GM19240 (cell line): ENCODE measurements at regions not wholly inside any gene's neighbourhood (a gene's known extent, or its start where the extent isn't known, plus 50 kb on each side); places are given as distances from the start of the nearest gene placed in this dataset.
"Not testable (repeated sequence)": the region's sequence is repeated elsewhere in the genome, so short reads cannot be mapped to it uniquely, and the experiment has no call there.

Source experiments
- DNase-seq: peaks from one replicate; pipeline ENCODE4 v3.0.0; 2011; ENCODE audit warnings: low spot score; ENCODE audit not compliant: insufficient read length

DNA sequence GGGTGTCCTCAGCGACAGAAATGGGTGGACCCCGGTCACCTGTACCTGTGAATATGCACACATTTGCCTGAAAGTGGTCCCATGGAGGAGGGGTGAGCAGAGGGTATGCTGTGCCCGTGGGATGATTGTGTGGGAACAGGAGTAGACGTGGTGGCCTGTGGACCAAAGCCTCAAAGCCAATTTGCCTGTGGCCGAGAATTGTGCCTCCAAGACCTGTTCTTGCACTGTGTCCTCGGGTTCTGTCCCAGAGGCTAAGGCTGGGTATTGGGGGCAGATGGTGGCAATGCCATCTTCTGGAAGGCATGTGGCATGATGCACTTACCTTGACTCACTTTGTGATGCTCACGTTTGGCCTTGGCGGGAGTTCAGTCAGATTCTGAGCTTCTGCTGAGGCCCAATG lies 351.0 kb downstream of the TCERG1L start:
- no peak for DNase-seq

DNA sequence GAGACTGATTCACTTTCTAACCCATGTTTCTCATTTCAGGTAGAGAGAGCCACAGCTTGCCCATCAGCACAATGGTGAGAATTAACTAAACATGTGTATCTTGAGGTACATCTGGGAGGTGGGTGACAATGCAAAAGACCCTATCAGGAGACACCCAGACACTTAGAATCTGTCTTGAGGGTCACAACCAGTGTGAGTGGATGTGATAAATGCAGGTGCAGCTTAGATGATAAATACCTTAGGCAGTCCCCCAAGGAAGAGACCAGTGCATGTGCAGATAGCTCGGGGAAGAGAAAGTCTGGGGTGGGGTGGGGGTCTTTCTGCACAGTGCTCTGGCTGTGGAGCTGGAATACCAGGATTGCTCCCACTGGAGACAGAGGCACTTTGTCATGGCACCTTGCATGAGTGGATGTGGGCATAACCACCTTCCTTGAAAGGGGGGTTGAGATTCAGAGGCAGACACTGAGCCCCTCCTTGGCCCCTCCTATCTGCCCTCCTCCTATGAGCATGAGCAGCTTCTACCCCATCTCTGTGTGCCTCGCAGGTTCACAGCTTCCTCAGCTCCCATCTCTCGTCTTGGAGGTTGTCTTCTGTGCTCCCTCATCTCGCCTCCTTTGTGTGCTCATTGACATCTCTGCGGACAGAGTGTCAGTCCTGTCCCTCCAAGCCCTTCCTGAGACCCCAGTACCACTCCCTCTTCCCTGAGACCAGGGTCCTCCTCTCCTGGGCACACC lies 349.8 kb downstream of the TCERG1L start:
- no peak for DNase-seq

DNA sequence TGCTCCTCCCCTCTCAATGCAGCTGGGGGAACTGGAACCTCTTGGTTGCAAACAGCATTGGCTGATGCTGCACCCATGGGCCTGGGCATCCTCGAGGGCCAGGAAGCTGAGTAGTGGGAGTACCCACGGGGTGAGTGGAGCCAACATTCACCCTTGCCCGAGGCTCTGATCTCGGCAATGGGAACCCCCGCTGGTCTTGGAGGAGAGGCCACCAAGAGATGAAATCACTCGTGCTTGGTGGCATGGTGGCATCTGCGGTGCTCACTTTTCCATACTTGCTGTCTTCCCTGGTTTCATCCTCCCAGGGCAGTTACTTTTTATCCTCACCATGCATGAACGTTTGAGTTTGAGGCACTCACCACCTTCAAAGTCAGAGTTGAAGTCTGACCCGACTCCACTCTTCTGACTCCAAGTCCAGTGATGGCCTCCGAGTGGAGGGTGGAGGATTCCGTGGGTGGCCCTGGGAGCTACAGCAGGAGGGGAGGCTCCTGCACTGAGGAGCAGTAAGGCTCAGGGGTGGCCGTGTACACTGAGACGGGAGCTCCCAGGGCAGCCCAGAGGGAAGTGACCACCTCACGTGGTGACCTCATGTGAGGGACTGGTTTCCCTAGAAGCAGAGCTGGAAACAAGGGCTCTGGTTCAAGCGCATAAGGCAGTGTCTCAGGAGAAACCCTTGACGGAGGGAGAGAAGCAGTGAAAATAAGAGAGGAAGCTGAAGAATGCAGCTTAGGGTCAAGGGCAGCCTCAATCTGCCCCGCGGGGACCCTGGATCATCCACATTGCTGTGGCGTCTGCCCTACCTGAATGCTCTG lies 349.1 kb downstream of the TCERG1L start:
- DNase-seq, result no peak

DNA sequence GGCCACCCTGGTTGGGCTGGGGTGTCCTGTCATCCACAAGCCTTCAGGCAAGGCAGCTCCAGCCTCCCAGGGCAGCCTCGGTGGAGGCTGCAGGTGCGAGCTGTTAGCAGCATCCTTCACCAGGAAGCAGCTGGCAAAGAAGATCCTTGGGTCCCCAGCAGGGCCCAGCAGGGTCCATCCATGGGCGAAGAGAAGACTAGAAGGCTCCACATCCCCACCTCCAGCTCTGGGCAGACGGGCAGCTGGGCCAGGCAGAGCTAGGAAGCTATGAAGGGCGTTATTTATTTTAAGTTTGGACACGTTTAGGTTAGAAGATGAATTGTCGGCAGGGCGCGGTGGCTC lies 348.5 kb downstream of the TCERG1L start:
- DNase-seq, result no peak

DNA sequence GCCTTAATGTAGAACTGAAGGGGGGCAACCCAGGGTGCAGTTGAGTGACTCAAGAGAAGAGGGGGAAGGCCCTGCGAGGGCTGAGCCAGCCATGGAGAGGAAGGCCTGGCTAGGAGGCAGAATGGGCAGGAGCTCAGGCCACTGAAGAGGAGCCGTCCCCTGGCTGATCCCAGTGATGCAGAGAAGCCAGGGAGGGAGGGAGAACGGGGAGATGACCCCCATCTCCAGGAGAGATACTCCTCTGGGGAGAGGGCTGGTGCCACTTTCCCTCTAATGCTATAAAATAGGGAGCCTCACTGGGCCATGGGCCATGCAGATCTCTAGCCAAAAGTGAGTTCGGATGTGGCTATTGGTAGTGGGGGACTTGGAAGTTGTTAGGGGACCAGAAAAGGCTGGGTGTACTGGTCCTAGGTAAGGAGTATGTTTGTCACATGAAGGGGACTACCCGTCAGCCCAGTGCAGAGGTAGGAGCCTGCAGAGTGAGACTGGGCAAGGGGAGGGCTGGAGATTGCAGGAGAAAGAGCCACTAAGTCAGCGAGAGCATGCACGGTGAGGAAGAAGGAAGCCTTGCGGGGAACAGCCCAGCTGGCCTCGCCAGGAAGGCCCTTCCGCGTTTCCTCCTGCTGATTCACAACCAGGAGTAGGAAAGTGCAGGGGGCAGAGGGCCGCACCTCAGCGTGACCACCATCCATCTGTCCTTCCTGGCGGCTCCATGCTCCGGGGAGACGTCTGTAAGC lies 347.6 kb downstream of the TCERG1L start:
- no peak for DNase-seq

DNA sequence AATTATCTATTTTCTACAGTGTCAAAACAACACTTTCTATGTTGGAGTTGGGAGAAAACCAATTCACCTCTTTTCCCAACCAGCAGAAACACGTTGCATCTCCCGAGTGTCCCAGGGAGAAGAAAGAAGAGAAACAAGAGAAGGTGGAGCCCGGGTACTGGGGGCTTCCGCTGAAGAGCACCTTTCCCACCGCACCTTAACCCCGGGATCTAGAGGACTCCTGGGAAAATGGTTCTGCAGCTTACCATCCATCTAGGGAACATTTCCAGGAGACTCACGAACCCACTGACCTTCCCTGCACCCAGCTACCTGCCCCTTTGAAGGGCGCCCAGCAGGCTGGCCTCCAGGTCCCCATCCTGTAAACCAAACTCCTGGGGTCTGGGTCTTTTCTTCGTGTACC lies 346.8 kb downstream of the TCERG1L start:
- no peak for DNase-seq

DNA sequence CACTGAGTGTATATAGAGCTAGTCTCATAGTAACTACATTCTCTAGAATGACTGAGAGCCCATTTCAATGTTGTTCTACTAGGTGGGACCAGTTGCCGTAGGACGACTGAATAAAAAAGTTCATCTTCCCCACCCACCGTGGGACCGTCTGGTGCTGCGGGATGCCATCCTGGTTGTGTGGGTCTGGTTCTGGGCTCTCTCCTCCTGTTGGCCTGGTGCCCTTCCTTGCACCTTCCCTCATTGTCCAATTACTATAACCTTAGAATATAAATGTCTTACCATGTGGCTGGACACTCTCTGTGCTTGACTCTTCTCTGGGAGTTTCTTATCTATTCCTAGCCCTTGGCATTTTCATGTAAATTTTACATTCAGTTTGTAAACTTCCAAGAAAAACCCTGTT lies 344.4 kb downstream of the TCERG1L start:
- no peak for DNase-seq

DNA sequence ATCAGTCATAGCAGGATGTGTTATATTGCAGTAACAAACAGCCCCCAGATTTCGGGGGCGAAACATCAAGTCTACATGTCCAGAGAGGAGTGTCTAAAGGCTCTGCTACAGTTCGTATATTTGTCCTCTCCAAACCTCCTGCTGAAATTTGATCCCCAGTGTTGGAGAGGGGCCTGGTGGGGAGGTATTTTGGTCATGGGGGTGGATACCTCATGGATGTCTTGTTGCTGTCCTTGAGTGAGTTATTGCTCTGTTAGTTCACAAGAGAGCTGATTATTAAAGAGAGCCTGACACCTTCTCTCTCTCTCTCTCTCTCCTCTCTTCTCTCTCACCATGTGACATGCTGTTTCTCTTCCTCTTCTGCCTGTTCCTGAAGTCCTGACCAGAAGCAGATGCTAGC lies 343.7 kb downstream of the TCERG1L start:
- DNase-seq, result no peak

DNA sequence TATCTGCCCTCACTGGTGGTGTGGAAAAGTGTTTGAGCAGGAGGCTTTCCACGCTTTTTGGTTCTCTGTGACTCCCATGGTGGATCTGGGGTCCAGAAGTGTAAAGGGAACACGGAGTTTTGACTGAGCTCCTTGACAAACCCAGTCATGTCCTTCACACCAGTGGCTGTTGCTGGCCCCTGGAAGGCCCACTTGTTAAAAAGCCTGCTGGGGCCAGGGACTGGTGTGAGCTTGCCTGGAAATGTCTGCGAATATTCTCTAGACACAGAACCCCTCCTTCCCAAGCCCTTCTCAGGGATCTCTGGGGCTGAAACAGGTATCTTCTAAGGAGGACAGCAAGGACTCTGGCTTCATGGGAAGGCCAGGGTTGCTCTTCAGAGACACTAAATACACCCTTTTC lies 343.0 kb downstream of the TCERG1L start:
- DNase-seq, result no peak

DNA sequence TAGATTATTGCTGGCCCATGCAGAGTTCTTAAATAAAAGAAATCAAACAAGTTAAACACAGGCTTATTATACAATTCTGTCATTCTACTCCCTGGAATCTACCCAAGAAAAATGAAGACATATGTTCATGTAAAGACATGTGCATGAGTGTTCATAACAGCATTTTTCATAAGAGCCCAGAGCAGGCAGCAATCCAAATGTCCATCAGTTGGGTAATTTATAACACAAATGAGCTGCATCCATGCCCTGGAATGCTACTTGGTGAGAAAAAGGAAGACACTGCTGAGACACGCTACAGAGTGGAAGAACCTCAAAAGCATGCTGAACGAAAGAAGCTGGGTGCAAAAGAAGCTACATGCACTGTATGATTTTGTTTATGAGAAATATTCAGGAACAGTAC lies 342.6 kb downstream of the TCERG1L start:
- no peak for DNase-seq

DNA sequence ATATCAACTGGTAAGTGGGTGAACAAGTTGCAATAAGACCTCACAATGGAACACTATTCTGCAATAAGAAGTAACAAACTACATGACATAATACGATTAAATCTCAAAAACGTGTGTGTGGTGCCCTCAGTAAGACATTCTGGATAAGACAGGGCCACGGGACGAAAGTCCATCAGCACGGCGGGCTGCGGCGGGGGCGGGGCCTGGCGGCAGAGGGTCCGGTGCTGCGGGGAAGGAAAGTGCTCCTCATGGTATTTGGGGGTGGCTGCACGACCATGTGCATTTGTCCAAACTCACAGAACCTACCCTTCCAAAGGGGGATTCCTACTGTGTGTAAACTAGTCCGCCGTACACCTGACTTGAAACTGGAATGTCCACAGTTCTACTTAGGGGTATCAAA lies 341.8 kb downstream of the TCERG1L start:
- DNase-seq, result no peak

DNA sequence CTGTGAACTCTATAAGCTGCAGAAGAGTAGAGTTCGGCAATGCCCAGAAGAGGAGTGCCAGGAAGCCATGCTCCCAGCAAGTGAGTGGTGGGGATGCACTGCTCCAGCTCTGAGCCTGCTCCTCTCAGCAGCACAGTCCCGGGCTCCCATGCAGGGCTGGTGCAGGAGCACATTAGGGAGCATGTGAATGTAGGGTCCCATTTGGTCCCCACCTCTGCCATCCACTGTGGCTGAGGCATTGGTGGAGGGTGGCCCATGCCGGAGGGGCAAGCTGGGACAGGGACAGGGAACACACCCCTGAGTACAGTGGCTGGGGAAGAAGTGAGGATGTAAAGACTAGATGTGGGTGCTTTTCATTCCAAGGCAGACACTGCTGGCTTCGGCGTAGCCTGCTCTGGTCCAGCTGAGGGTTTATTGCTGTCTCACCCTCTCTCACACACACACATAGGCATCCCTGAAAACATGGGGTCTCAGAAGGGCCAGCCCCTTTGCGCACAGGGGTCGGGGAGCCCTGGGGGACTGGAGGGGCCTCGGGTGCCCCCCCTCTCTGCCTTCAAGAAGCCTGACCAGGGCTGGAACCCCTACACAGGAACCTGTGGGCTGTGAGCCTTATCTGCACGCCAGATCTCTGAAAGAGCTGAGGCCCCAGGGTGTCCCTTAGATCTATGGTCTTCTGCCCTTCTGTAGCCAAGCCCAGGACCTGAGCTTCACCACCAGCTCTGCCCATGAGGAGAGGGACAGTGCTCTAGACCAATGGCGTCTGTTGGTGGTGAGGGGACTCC lies 341.0 kb downstream of the TCERG1L start:
- DNase-seq, result no peak

DNA sequence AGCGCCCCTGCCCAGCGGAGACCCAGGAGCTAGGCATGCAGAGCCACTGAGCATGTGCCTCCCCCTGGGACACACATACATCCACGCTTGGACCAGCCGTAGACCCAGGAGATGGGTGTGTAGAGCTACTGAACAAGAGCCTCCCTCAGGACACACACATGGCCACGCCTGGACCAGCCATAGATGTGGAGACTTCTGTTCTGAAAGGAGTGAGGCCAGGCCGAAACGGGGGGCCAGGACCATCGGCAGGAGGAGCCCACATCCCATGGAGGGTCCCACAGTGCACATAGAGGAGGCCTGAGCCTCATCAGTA lies 340.4 kb downstream of the TCERG1L start:
- DNase-seq, result no peak

DNA sequence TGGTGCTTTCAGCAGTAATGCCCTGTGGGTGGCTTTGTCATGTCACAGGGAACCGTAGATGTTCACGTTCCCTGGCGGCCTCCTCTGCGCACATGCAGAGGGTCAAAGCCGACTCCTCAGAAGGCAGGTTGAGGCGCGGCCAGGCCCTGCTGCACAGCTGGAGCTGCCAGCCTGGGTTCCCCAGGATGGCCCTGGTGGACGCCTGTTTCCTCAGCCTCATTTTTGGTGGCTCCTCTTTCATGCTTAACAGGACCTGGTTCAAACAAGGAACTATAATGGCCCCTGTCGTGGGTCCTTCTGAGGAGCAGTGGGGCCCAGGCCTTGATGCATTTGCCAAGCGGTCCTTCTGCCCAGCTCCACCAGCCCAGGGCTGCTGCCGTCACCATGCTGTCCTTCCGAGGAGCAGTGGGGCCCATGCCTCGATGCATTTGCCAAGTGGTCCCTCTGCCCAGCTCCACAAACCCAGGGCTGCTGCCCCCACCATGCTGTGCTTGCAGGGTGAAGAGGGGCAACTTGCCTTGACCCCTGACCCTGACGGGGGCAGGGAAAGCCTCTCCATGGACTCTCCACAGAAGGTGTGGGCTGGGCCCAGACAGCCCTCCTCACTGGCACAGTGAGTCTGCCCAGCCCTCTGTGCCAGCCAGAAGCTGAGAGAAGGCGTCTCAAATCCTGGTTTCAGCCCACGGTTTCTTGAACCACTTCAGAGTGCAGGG lies 338.2 kb downstream of the TCERG1L start:
- no peak for DNase-seq

DNA sequence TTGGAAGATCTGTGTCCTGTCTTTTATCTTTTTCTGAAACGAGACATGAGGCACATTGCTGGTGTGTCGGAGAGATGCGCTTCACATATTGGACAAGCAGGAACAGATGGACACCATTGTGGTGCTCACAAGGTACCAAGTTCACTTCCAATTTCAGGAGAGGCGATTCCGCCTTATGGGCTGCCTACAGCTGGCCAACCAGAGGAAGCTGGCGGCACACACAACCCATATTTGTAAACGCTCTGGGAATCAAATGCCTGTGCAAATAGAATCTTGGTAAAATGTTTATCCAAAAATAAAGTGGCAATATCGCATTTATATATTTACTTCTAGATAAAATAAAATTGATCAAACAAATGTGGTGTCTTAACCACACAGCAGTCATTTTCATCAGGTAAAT lies 337.4 kb downstream of the TCERG1L start:
- DNase-seq, result no peak

DNA sequence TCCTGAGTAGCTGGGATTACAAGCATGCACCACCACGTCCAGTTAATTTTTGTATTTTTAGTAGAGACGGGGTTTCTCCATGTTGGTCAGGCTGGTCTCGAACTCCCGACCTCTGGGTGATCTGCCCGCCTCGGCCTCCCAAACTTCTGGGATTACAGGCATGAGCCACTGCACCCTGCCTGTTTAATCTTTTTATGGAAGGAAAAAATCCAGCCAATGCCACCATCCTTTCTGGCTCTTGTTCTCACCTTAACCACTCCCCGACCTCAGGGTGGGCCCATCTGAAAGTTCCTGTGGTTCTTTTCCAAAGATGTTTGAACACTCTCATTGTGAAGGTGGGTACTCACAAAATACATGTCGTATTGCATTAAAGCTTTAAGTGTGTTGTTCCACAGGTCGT lies 336.2 kb downstream of the TCERG1L start:
- DNase-seq, result not testable (repeated sequence)

DNA sequence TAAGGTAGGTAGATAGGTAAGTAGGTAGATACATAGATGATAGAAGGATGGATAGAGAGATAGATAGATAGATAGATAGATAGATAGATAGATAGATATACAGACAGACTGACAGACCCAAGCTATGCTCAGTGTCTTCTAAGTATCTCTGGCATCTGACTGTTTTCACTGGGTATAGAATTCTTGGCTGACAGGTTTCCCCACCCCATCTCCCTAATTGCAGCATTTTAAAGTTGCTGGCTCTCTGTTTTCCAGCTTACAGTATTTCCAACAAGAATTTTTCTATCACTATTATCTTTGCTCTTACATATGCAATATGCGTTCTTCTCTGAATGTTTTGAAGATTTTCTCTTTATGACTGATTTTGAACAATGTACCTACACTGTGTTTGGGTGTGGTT lies 328.7 kb downstream of the TCERG1L start:
- no peak for DNase-seq

DNA sequence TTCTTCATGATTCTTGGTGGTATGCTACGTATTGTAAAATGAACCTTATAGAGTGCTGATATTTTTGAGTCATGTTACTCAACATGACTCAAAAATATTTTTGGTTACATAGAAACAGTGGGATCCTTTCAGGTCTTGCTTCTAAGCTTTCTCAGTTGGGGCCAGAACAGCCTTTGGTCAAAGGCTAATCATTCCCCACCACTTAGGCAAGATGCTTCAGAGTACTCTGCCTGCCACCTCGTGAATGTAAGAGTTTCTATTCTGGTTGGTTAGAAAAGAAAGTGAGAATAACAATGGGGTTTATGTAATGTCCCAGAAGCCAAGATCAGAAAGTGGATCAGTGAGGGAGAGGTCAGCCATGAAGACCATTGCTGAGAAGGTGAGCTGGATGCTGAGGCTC lies 327.8 kb downstream of the TCERG1L start:
- no peak for DNase-seq

DNA sequence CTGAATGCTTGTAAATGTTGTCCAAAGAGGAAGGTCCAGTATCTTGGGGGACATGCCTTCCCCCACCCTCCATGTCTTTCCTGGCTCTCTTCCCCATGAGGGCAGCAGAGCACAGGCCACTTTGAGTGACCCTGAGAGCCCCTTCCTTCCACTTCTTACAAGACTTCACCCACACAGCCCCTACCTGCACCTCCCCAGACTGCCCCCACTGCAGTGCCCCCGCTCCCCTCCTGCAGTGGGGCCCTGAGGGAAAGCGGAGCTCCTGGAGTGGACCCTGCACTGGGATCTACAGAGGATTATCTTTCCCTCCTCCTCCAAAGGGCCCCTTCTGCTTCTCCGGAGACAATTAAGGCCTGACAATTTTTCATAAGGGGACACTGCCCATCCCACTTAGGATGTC lies 326.8 kb downstream of the TCERG1L start:
- DNase-seq, result no peak

DNA sequence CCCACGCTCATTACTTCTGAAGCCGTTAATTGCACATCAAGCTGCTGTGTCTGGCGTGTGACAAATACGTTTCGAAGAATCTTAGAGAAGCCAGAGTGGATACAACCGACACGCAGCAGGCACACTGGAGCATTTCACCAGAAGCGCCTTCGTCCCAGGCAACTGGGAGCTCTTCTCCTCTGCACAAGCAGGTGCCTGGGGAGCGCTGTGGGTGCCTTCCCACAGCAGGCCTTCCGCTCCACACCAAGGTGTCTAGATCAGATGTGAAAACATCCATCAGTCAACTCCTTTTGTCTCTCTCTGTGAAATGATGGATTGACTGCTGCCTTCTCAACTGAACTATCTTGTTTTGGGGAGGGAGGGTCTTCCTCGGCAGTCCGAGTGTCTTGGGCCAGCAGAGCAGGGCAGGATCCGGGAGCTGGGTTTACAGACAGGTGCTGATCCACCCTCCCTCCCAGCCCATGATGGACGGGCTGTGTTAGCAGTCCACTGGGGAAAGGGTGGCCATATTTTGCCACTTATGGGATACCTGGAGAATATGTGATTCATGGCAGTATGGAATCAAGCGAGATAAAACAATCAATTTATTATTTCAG lies 326.3 kb downstream of the TCERG1L start:
- DNase-seq, result no peak

DNA sequence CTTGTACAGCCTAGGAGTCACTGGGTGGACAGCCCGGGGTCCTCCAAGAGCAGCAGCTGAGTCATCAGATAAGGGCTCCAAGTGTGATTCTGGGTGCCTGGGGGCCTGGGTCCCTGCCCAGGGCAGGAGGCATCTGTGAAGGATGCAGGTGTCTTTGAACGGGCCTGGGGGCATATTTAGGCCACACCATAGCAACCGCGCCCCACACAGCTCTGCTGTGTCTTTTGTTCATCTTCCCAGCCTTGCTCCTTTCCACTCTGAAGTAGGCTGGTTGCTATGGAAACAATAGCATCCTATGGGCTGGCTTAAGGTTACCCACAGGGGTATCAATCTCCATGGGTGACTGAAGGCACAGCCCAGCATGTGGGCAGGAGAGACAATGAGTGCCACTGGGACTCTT lies 324.7 kb downstream of the TCERG1L start:
- no peak for DNase-seq
